Activated CD4-positive, alpha-beta T cell treated with anti-CD3 and anti-CD28 coated beads, Interleukin-2, amount 10 ng/mL, durations not matched to agents 24 days and 14 days (primary cell): ENCODE measurements at regions not wholly inside any gene's neighbourhood (a gene's known extent, or its start where the extent isn't known, plus 50 kb on each side); places are given as distances from the start of the nearest gene placed in this dataset.

Experiments
- DNase-seq: peaks from one replicate; pipeline ENCODE4 v3.0.0; 2022
- H3K27ac Mint-ChIP-seq: one replicate; pipeline ENCODE4 v1.8.0; 2022; ENCODE audit warnings: mild to moderate bottlenecking, mixed read lengths
- H3K27me3 Mint-ChIP-seq: one replicate; pipeline ENCODE4 v1.8.0; 2022; ENCODE audit warnings: mixed read lengths
- H3K36me3 Mint-ChIP-seq: one replicate; pipeline ENCODE4 v1.8.0; 2022; ENCODE audit warnings: low read depth, mild to moderate bottlenecking, mixed read lengths
- H3K4me1 Mint-ChIP-seq: one replicate; pipeline ENCODE4 v1.8.0; 2021; ENCODE audit warnings: mixed read lengths
- H3K4me3 Mint-ChIP-seq: one replicate; pipeline ENCODE4 v1.8.0; 2022; ENCODE audit warnings: mild to moderate bottlenecking, moderate library complexity, mixed read lengths
- H3K9me3 Mint-ChIP-seq: one replicate; pipeline ENCODE4 v1.8.0; 2021; ENCODE audit warnings: mixed read lengths
- intact Hi-C: fragments of 100-400 bp; cut with micrococcal nuclease; formaldehyde crosslinking; loops from one replicate; pipeline ENCODE4 v1.15.1; 2023

DNA sequence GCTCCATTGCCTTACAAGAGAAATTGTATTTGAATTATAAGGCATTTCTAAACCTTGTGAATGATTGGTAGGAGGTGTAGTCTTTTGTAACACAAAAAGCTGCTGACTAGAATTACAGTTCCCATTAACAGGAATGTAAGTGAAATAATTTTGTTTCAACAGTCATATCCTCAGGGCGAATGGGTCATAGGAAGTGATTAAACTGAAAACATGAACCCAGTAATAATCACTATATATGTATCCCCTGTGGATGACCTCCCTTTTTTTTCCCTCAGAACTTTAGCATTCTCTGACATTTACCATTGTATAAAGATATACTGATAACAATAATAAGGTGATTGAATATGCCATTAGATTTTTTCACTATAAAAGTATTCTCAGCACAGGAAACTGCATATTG lies 312.3 kb downstream of the ATP23 start:
- DNase-seq, result no peak
- Mint-ChIP-seq H3K9me3 (no peaks in the 10 kb centered on the region), H3K27me3 (no peaks in the 10 kb centered on the region), H3K4me1 (no peaks in the 10 kb centered on the region), H3K27ac (no peak overlapping the region), H3K36me3 (no peaks in the 10 kb centered on the region), H3K4me3 (no peak overlapping the region)
- intact Hi-C loops, result no loop called here

DNA sequence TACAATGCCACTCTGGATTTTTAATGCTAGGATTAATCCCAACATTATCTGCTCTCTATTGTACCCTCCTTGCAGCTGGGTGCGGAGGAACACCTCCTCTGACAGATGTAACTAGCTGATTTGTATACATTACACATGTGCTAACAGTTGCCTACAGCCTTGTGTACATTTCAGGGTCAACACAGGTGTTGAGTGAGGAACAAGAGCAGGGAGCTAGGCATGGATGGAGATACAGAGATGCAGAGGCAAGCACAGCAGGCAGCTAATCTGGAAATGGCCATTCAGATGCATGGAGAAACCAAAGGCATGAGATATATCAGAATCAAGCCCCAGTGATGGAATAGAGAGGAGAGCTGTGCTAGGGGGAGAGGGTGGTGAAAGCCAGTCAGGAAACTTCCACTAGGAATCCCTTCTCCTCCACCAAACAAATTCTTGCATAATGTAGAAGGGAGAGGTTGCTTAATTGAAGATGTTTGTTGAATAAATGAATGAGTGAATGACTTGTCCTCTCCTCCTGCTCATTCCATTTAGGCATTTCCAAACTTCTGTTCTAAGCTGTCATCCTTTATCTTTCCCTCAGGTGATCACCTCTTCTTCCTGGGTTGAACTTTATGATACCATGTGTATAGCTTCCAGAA lies 313.2 kb downstream of the ATP23 start:
- Mint-ChIP-seq H3K4me1 (no peaks in the 10 kb centered on the region), H3K36me3 (no peaks in the 10 kb centered on the region), H3K27me3 (no peaks in the 10 kb centered on the region), H3K4me3 (no peak overlapping the region), H3K27ac (no peak overlapping the region), H3K9me3 (no peaks in the 10 kb centered on the region)
- intact Hi-C loops, result no loop called here
- DNase-seq, result no peak

DNA sequence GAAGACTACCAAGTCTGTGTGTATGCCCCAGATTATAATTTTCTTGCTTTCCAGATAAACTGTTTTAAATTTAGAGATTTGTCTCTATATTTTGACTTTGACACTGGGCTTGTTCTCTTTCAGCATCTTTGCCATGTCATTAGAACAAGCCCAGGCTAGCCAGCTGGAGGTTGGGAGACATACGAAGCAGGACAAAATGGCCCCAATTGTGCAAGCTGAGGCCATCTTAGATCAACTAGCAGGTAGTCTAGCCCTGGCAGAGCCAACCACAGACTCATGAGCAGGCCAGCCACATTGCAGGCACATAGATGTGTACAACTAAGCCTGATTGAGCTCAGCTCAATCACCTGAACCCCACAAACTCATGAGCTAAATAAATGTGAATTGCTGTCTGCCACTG lies 321.4 kb downstream of the ATP23 start:
- DNase-seq, result no peak
- Mint-ChIP-seq H3K9me3 (no peaks in the 10 kb centered on the region), H3K27me3 (no peaks in the 10 kb centered on the region), H3K4me3 (no peak overlapping the region), H3K36me3 (no peaks in the 10 kb centered on the region), H3K27ac (no peak overlapping the region), H3K4me1 (no peaks in the 10 kb centered on the region)
- intact Hi-C loops, result no loop called here

DNA sequence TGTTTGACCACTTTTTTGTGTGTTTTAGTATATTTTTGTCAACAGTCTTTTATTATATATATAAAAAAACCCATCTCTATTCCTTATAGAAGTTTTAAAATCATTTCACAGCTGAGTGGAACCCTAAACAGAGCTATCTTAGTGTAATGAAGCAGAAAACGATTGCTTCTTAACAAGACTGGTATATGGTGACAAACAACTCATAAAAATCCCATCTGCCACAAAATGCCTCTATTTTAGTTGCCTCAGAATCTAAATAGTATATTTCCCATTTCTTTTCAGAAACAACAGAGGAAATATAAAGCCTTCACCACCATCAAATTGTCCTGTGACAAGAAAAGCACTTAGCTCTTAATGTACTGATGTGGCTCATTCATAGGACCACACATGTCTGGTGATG lies 322.4 kb downstream of the ATP23 start:
- no peaks in the 10 kb centered on the region for H3K36me3 Mint-ChIP-seq
- intact Hi-C loops, result no loop called here
- DNase-seq, result no peak
- H3K4me1 Mint-ChIP-seq, result no peaks in the 10 kb centered on the region
- H3K9me3 Mint-ChIP-seq, result no peaks in the 10 kb centered on the region
- H3K27ac Mint-ChIP-seq, result no peak overlapping the region
- no peak overlapping the region for H3K4me3 Mint-ChIP-seq
- H3K27me3 Mint-ChIP-seq, result no peaks in the 10 kb centered on the region

- Mint-ChIP-seq H3K9me3 (no peaks in the 10 kb centered on the region), H3K27ac (no peak overlapping the region), H3K36me3 (no peaks in the 10 kb centered on the region), H3K4me3 (no peak overlapping the region), H3K27me3 (no peaks in the 10 kb centered on the region), H3K4me1 (no peaks in the 10 kb centered on the region)
- intact Hi-C loops, result no loop called here
- DNase-seq, result no peak
These were observed 326.7 kb downstream of the ATP23 start for GRCh38 chr12:58268069-58268468.

DNA sequence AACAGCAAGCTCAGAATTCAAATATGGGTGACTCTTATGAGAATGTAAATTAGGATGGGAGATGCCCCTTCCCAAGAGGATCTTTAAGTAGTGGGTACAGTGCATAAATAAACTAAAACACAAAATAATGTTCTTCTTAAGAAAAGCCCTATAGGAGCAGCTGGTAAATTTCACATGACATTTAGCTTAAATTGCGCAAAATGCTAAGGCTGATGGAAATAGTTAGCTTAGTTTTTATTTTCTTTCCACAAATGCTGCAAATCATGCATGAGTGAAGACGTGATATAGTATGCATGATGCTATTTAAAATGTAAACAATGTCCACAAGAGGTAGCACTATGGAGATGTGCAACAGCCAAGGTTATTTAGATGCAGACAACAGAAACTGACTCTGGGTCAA lies 328.1 kb downstream of the ATP23 start:
- no peak overlapping the region for H3K27ac Mint-ChIP-seq
- no peaks in the 10 kb centered on the region for H3K9me3 Mint-ChIP-seq
- H3K4me3 Mint-ChIP-seq, result no peak overlapping the region

GRCh38 chr12:58270966-58271705 lies 329.8 kb downstream of the ATP23 start:
- Mint-ChIP-seq H3K27me3 (no peaks in the 10 kb centered on the region), H3K36me3 (no peaks in the 10 kb centered on the region), H3K27ac (no peak overlapping the region), H3K4me3 (no peak overlapping the region), H3K9me3 (no peaks in the 10 kb centered on the region), H3K4me1 (no peaks in the 10 kb centered on the region)
- DNase-seq, result no peak
- intact Hi-C loops, result no loop called here

More for the DNA sequence above, 328.1 kb downstream of the ATP23 start:
- H3K36me3 Mint-ChIP-seq, result no peaks in the 10 kb centered on the region
- H3K27me3 Mint-ChIP-seq, result no peaks in the 10 kb centered on the region
- no peak for DNase-seq
- no peaks in the 10 kb centered on the region for H3K4me1 Mint-ChIP-seq
- intact Hi-C loops, result no loop called here

GRCh38 chr12:58272461-58272860 lies 331.1 kb downstream of the ATP23 start:
- Mint-ChIP-seq H3K27ac (no peak overlapping the region), H3K4me1 (no peaks in the 10 kb centered on the region), H3K36me3 (no peaks in the 10 kb centered on the region), H3K27me3 (no peaks in the 10 kb centered on the region), H3K9me3 (peaks cover 7% of the 10 kb centered on the region), H3K4me3 (no peak overlapping the region)
- no peak for DNase-seq
- intact Hi-C loops, result no loop called here

- no peaks in the 10 kb centered on the region for H3K4me1 Mint-ChIP-seq
- DNase-seq, result no peak
- no peaks in the 10 kb centered on the region for H3K36me3 Mint-ChIP-seq
- no peaks in the 10 kb centered on the region for H3K27me3 Mint-ChIP-seq
- H3K27ac Mint-ChIP-seq, result no peak overlapping the region
- no peak overlapping the region for H3K4me3 Mint-ChIP-seq
- intact Hi-C loops, result no loop called here
- H3K9me3 Mint-ChIP-seq, result peaks cover 7% of the 10 kb centered on the region
These were observed 335.9 kb downstream of the ATP23 start for GRCh38 chr12:58277231-58277630.

DNA sequence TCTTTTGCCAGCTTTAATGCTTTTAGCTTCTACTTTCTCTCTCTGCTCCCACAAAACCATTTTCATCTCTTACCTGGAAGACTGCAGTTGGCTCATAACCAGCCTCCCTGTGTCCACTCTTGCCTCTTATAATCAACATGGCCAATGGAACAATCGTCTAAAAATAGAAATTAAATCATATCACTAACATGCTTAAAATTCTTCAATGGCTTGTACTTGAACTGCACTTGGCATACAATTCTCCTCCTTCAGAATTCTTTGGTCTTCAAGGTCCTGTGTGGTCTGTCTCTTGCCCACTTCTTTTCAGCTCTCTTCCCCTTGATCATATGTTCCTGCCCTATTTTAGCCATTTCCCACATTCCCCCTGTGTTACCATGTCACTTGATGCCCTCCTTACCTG lies 342.2 kb downstream of the ATP23 start:
- Mint-ChIP-seq H3K9me3 (no peaks in the 10 kb centered on the region), H3K4me1 (no peaks in the 10 kb centered on the region), H3K4me3 (no peak overlapping the region), H3K27me3 (no peaks in the 10 kb centered on the region), H3K36me3 (no peaks in the 10 kb centered on the region), H3K27ac (no peak overlapping the region)
- intact Hi-C loops, result no loop called here
- no peak for DNase-seq

- H3K4me3 Mint-ChIP-seq, result no peak overlapping the region
- no peaks in the 10 kb centered on the region for H3K9me3 Mint-ChIP-seq
- H3K27ac Mint-ChIP-seq, result no peak overlapping the region
- H3K36me3 Mint-ChIP-seq, result no peaks in the 10 kb centered on the region
- no peak for DNase-seq
- intact Hi-C loops, result no loop called here
- H3K27me3 Mint-ChIP-seq, result no peaks in the 10 kb centered on the region
- H3K4me1 Mint-ChIP-seq, result no peaks in the 10 kb centered on the region
These were observed 344.2 kb downstream of the ATP23 start for GRCh38 chr12:58285551-58285950.

GRCh38 chr12:58286353-58286752 lies 345.0 kb downstream of the ATP23 start:
- H3K9me3 Mint-ChIP-seq, result no peaks in the 10 kb centered on the region
- no peak overlapping the region for H3K4me3 Mint-ChIP-seq
- no peaks in the 10 kb centered on the region for H3K27me3 Mint-ChIP-seq
- H3K36me3 Mint-ChIP-seq, result no peaks in the 10 kb centered on the region
- no peak overlapping the region for H3K27ac Mint-ChIP-seq
- DNase-seq, result no peak
- no peaks in the 10 kb centered on the region for H3K4me1 Mint-ChIP-seq
- intact Hi-C loops, result no loop called here

GRCh38 chr12:58288190-58288589 lies 346.8 kb downstream of the ATP23 start:
- H3K27ac Mint-ChIP-seq, result no peak overlapping the region
- no peak overlapping the region for H3K4me3 Mint-ChIP-seq
- DNase-seq, result no peak
- H3K9me3 Mint-ChIP-seq, result no peaks in the 10 kb centered on the region
- H3K27me3 Mint-ChIP-seq, result no peaks in the 10 kb centered on the region
- intact Hi-C loops, result no loop called here
- no peaks in the 10 kb centered on the region for H3K4me1 Mint-ChIP-seq
- no peaks in the 10 kb centered on the region for H3K36me3 Mint-ChIP-seq

GRCh38 chr12:58291106-58291505 lies 349.7 kb downstream of the ATP23 start:
- H3K36me3 Mint-ChIP-seq, result no peaks in the 10 kb centered on the region
- no peaks in the 10 kb centered on the region for H3K4me1 Mint-ChIP-seq
- no peak for DNase-seq
- H3K27me3 Mint-ChIP-seq, result peaks cover 1% of the 10 kb centered on the region
- no peaks in the 10 kb centered on the region for H3K9me3 Mint-ChIP-seq
- no peak overlapping the region for H3K27ac Mint-ChIP-seq
- no peak overlapping the region for H3K4me3 Mint-ChIP-seq
- intact Hi-C loops, result no loop called here
